ENCODE measurements at regions not wholly inside any gene's neighbourhood (a gene's known extent, or its start where the extent isn't known, plus 50 kb on each side); places are given as distances from the start of the nearest gene placed in this dataset.

GRCh38 chr7:12765431-12766100 lies 78.1 kb downstream of the ARL4A start:
- Histone ChIP-seq H3K27me3 (ENCODE audit: insufficient read depth, poor library complexity, severe bottlenecking) (no peaks in the 10 kb centered on the region), H3K4me3 (replicated peaks; ENCODE audit: insufficient read depth, low read length) (no peak overlapping the region), H3K27ac (replicated peaks) (no peak overlapping the region)
- no peak for DNase-seq (ENCODE audit: low read depth in 1 of 2, low spot score in 1 of 2)
- TF ChIP-seq POLR2AphosphoS5 (IDR thresholded peaks at IDR 0.05; ENCODE audit: low read depth) (no peak), CTCF (IDR thresholded peaks at IDR 0.05; ENCODE audit: insufficient read depth, low read length) (no peak), SPI1 (IDR thresholded peaks at IDR 0.05; ENCODE audit: borderline replicate concordance, low read depth) (no peak), GABPA (IDR thresholded peaks at IDR 0.05; ENCODE audit: low read depth) (no peak)
- TF ChIP-seq, protein P1, sequence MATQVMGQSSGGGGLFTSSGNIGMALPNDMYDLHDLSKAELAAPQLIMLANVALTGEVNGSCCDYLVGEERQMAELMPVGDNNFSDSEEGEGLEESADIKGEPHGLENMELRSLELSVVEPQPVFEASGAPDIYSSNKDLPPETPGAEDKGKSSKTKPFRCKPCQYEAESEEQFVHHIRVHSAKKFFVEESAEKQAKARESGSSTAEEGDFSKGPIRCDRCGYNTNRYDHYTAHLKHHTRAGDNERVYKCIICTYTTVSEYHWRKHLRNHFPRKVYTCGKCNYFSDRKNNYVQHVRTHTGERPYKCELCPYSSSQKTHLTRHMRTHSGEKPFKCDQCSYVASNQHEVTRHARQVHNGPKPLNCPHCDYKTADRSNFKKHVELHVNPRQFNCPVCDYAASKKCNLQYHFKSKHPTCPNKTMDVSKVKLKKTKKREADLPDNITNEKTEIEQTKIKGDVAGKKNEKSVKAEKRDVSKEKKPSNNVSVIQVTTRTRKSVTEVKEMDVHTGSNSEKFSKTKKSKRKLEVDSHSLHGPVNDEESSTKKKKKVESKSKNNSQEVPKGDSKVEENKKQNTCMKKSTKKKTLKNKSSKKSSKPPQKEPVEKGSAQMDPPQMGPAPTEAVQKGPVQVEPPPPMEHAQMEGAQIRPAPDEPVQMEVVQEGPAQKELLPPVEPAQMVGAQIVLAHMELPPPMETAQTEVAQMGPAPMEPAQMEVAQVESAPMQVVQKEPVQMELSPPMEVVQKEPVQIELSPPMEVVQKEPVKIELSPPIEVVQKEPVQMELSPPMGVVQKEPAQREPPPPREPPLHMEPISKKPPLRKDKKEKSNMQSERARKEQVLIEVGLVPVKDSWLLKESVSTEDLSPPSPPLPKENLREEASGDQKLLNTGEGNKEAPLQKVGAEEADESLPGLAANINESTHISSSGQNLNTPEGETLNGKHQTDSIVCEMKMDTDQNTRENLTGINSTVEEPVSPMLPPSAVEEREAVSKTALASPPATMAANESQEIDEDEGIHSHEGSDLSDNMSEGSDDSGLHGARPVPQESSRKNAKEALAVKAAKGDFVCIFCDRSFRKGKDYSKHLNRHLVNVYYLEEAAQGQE (IDR thresholded peaks at IDR 0.05; ENCODE audit: insufficient replicate concordance, low read depth): no peak

GRCh38 chr7:12766416-12766815 lies 79.0 kb downstream of the ARL4A start:
- H3K4me3 ChIP-seq (replicated peaks; ENCODE audit: insufficient read depth, low read length): no peak overlapping the region
- TF ChIP-seq CTCF (IDR thresholded peaks at IDR 0.05; ENCODE audit: insufficient read depth, low read length) (no peak), SPI1 (IDR thresholded peaks at IDR 0.05; ENCODE audit: borderline replicate concordance, low read depth) (no peak), GABPA (IDR thresholded peaks at IDR 0.05; ENCODE audit: low read depth) (no peak), POLR2AphosphoS5 (IDR thresholded peaks at IDR 0.05; ENCODE audit: low read depth) (no peak)
- TF ChIP-seq, protein P1 (IDR thresholded peaks at IDR 0.05; ENCODE audit: insufficient replicate concordance, low read depth): no peak
- H3K27ac ChIP-seq (replicated peaks): no peak overlapping the region
- no peaks in the 10 kb centered on the region for H3K27me3 ChIP-seq (ENCODE audit: insufficient read depth, poor library complexity, severe bottlenecking)
- DNase-seq (ENCODE audit: low read depth in 1 of 2, low spot score in 1 of 2): no peak

GRCh38 chr7:12768948-12769347 lies 81.5 kb downstream of the ARL4A start:
- no peak for DNase-seq (ENCODE audit: low read depth in 1 of 2, low spot score in 1 of 2)
- no peak overlapping the region for H3K4me3 ChIP-seq (replicated peaks; ENCODE audit: insufficient read depth, low read length)
- no peak overlapping the region for H3K27ac ChIP-seq (replicated peaks)
- no peaks in the 10 kb centered on the region for H3K27me3 ChIP-seq (ENCODE audit: insufficient read depth, poor library complexity, severe bottlenecking)
- TF ChIP-seq SPI1 (IDR thresholded peaks at IDR 0.05; ENCODE audit: borderline replicate concordance, low read depth) (no peak), GABPA (IDR thresholded peaks at IDR 0.05; ENCODE audit: low read depth) (no peak), CTCF (IDR thresholded peaks at IDR 0.05; ENCODE audit: insufficient read depth, low read length) (no peak), POLR2AphosphoS5 (IDR thresholded peaks at IDR 0.05; ENCODE audit: low read depth) (no peak)
- TF ChIP-seq, protein P1 (IDR thresholded peaks at IDR 0.05; ENCODE audit: insufficient replicate concordance, low read depth): no peak
